Hematopoietic multipotent progenitor cell (in vitro differentiated cells): ENCODE measurements at regions not wholly inside any gene's neighbourhood (a gene's known extent, or its start where the extent isn't known, plus 50 kb on each side); places are given as distances from the start of the nearest gene placed in this dataset.
A peak's percentile ranks its signal among the peaks of the same experiment; 100 is the strongest.

Experiments used
- DNase-seq, 3 donors: peaks; one replicate each; pipeline ENCODE4 v3.0.0-alpha.2; 2011 to 2015; ENCODE audit warnings: low read depth in 2 of 3, low spot score in 2 of 3

GRCh38 chr9:91119142-91119541, 242.6 kb downstream of the AUH start:
- no peak for DNase-seq

DNA sequence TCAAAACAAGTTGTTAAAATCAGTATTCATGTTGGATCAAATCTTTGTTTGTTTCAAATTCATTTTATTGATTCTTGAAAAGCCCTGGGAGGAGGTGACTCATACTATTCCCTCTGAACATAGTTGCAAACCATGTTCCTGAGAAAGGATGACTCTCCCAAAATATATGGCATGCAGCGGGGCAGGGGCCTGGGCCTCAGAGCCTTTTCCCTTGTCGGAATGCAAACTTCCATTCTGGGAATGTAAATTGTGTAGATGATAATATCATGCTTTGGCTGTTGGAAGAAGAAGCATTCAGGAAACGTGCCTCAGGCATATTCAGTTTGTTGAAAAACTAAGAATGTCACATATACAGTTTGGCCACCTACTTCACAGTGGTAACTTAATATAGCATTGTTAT, 242.0 kb downstream of the AUH start:
- no peak for DNase-seq

- DNase-seq, result no peak
Observed at GRCh38 chr9:91120200-91120599, 241.5 kb downstream of the AUH start.

GRCh38 chr9:91122755-91123154, 239.0 kb downstream of the AUH start:
- no peak for DNase-seq

DNA sequence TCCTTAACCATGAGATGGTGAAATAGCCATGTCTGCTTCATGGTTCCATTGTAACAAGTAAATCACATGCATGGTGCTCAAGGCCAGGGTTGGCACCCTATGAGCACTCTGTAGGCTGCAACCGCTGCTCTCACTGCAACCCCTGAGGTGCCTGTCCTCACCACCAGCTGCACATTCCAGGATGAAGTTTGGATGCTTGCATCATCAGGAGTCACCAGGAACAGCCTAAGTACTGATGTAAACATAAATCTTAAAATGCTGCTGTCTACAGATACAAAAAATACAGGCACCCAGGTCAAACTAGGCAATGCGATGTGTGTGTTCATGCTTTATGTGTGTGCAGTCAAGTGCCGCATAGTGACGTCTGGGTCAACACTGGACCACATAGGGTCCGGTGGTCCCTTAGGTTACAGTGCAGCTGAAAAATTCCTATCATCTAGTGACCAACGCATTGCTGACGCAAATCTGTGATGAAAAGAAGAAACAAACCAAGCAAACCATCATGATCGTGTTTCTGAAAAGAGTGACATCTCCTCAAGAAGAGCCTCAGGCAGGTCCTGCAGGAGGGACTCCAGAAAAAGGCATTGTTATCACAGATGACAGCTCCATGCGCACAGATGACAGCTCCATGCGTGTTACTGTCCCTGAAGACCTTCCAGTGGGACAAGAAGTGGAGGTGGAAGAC, 234.8 kb downstream of the AUH start:
- DNase-seq, result no peak

- DNase-seq, result no peak
Observed at GRCh38 chr9:91127653-91128052, 234.1 kb downstream of the AUH start.

- DNase-seq, result no peak
Observed at GRCh38 chr9:91130796-91131318, 230.9 kb downstream of the AUH start.

DNA sequence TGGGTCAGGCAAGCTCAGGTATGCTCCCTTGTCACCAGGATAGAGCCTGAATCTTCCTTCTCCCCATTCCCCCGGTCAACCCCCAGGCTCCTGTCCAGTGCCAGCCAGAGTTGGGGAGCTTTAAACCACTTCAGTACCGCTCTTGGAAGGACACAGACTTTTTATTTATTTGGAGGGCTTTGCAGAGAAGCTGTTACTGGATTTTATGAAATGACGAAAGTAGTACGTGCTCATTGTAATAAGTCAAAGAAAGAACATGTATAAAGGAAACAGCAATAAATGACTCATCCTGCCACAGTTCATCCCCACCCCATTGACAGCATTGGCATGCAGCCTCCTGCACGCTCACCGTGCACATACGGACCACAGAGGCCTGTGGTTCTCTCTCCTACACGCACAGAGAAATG, 230.3 kb downstream of the AUH start:
- peak in 2 of 3 donors; percentile 56 to 67 for DNase-seq

DNA sequence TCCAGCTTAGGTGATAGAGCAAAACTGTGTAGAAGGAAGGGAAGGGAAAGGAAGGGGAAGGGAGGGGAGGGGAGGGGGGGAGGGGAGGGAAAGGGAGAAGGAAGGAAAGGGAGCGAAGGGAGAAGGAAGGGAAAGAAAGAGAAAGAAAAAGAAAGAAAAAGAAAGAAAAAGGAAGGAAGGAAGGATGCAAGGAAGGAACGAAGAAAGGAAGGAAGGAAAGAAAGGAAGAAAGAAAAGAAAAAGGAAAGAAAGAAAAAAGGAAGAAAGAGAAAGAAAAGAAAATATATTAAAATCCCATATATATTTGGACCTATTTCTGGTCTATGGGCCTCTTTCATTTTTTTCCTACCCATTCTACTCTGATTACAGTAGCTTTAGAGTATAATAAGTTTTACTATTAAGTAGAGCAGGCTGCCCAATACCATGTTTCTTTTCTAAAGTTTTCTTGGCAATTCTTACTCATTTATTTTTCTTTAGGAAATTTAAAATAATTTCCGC, 229.1 kb downstream of the AUH start:
- DNase-seq, result no peak

- DNase-seq, result no peak
Observed at GRCh38 chr9:91134608-91135007, 227.1 kb downstream of the AUH start.

DNA sequence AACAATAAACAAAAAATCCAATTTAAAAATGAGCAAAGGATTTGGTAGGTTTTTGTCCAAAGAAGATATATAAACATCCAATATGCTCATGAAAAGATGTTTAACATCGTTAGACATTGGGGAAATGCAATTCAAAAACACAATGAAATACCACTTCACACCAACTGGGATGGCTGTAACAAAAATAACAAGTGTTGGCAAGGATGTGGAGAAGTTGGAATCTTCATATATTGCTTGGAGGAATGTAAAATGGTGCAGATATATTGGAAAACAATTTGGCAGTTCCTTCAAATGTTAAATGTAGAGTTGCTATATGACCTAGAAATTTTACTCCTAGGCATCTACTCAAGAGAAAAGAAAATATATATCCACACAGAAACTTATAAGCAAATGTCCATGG, 224.3 kb downstream of the AUH start:
- DNase-seq, result no peak

DNA sequence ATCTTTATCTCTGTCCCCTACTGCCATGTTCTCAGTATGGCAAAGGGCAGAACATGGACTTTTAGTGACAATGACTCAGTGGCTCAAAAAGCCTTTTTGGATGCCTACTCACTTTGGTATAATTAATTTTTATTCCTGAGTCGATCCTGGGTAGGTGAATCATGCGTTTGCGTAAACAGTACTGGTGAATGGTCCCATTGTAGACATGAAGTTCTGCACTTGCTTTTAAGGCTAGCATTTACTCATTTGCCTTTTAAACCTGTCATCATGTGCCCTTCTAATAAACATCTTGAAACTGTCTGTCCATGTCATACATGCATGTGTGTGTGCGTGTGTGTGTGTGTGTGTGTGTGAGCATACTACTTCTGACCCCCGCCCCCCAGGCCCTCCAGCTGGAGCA, 223.0 kb downstream of the AUH start:
- DNase-seq, result no peak

- no peak for DNase-seq
Observed at GRCh38 chr9:91141407-91141965, 220.2 kb downstream of the AUH start.

- DNase-seq, result no peak
Observed at GRCh38 chr9:91143162-91143561, 218.6 kb downstream of the AUH start.

DNA sequence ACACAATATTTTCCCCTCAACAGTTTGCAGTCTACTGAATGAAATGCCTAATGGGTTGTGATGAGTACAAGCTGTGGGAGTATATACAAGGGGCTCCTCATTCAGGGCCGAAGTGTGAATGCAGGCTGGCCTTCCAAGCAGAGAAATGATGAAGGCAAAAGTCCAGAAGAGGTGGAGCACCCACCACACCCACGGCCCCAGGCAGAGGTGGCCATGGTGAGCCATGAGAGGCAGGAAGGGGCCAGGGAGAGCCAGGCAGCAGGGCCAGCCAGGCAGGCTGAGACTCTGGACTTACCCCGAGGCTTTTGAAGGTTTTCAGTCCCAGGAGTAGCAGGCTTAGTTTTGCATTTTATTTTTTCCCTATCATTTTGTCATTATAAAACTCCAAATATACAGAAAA, 218.1 kb downstream of the AUH start:
- no peak for DNase-seq

GRCh38 chr9:91144769-91145168, 216.9 kb downstream of the AUH start:
- DNase-seq, result no peak

GRCh38 chr9:91145496-91145895, 216.2 kb downstream of the AUH start:
- no peak for DNase-seq

DNA sequence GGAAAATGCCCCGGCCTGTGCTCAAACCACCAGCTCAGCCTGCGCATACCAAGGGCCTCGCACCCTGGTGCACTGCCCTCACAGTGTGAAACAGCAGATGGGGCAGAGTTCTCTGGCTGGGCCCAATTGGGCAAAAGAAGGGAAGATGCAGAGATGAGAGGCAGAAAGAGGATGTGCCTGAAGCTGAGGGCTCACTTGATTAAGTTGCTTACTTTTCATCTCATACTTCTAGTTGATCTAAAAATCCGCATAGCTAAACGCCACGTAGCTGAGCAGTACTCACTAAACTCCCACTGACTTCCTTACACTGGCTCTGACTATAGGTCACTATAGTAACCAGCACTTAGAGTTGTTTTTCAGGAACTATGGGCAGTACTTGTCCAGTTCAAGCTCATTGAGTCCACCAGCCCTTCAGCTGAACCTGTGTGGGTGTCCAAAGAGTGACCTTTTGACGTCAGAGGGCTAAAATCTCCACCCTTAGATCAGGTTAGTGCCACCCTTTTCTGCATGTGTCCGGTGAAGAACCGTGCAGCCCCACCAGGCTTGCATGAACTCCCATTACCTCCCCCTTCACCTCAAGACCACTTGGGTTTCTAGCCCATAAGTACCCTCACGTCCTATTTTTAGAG, 215.2 kb downstream of the AUH start:
- DNase-seq, result no peak

- DNase-seq, result no peak
Observed at GRCh38 chr9:91147079-91147708, 214.5 kb downstream of the AUH start.

- no peak for DNase-seq
Observed at GRCh38 chr9:91148306-91148705, 213.4 kb downstream of the AUH start.

GRCh38 chr9:91150273-91150997, 211.3 kb downstream of the AUH start:
- DNase-seq, result no peak
